IMR-90 (cell line): ENCODE measurements at regions not wholly inside any gene's neighbourhood (a gene's known extent, or its start where the extent isn't known, plus 50 kb on each side); places are given as distances from the start of the nearest gene placed in this dataset.
A peak's percentile ranks its signal among the peaks of the same experiment; 100 is the strongest.

ENCODE experiments used
- ATAC-seq: fragments of 200-7000 bp; cut with Tn5 transposase; 2 replicates; pipeline ENCODE4 v1.9.1; 2020; ENCODE audit warnings: low read depth, mild to moderate bottlenecking, moderate library complexity
- BruUV-seq: library from RNA; stranded (reverse); fragments of 400-500 nt; replicated peaks from 2 replicates; lab custom pipeline; 2021; lab: Mats Ljungman, UMichigan
- CTCF ChIA-PET: fragments of 300-600 bp; formaldehyde crosslinking; extraction: SDS; loops from one replicate; lab custom pipeline; 2021; ENCODE audit warnings: antibody characterized with exemption; lab: Yijun Ruan, JAX
- POLR2A ChIA-PET: fragments of 300-600 bp; sonication (Branson Sonifier 250); formaldehyde crosslinking; loops from one replicate; lab custom pipeline; 2022; ENCODE audit warnings: antibody characterized with exemption; ENCODE audit not compliant: unreplicated experiment; lab: Charles Lee
- DNase-seq: peaks from one replicate; pipeline ENCODE4 v3.0.0; 2013
- H2AFZ ChIP-seq: replicated peaks from 2 replicates; pipeline ENCODE3; 2013; ENCODE audit warnings: low read length, mild to moderate bottlenecking; ENCODE audit not compliant: poor library complexity
- H2AK5ac ChIP-seq: 2 replicates; pipeline ENCODE4 v1.6.1; 2013; ENCODE audit warnings: low read depth, low read length, inconsistent platforms
- H2AK9ac ChIP-seq: replicated peaks from 2 replicates; pipeline ENCODE3; 2013; ENCODE audit warnings: mild to moderate bottlenecking, low read depth, low read length, moderate library complexity; ENCODE audit not compliant: poor library complexity
- H2BK120ac ChIP-seq: 2 replicates; pipeline ENCODE4 v1.6.1; 2013; ENCODE audit warnings: low read depth, low read length, inconsistent platforms
- H2BK15ac ChIP-seq: 3 replicates; pipeline ENCODE4 v1.6.1; 2013; ENCODE audit warnings: low read depth, low read length, inconsistent platforms
- H2BK20ac ChIP-seq: 2 replicates; pipeline ENCODE4 v1.6.1; 2013; ENCODE audit warnings: low read depth, mild to moderate bottlenecking, inconsistent platforms, low read length, moderate library complexity
- H2BK5ac ChIP-seq: 2 replicates; pipeline ENCODE4 v1.6.1; 2013; ENCODE audit warnings: mild to moderate bottlenecking, low read depth, low read length, inconsistent platforms; ENCODE audit not compliant: poor library complexity, severe bottlenecking
- H3K14ac ChIP-seq: replicated peaks from 2 replicates; pipeline ENCODE4 v1.6.1; 2013; ENCODE audit warnings: low read depth, low read length, inconsistent platforms
- H3K18ac ChIP-seq: 2 replicates; pipeline ENCODE4 v1.6.1; 2013; ENCODE audit warnings: low read depth, low read length, control low read depth
- H3K23ac ChIP-seq: 2 replicates; pipeline ENCODE4 v1.6.1; 2013; ENCODE audit warnings: low read depth, low read length, inconsistent platforms
- H3K27ac ChIP-seq: 2 replicates; pipeline ENCODE4 v1.5.1; 2013; ENCODE audit warnings: mild to moderate bottlenecking, control low read depth, low read length; ENCODE audit not compliant: insufficient read depth
- H3K27me3 ChIP-seq: 2 replicates; pipeline ENCODE4 v1.6.1; 2013; ENCODE audit warnings: low read length; ENCODE audit not compliant: control insufficient read depth, insufficient read depth
- H3K36me3 ChIP-seq: 2 replicates; pipeline ENCODE4 v1.6.1; 2013; ENCODE audit warnings: low read length, mixed read lengths; ENCODE audit not compliant: control insufficient read depth, insufficient read depth
- H3K4ac ChIP-seq: 2 replicates; pipeline ENCODE4 v1.6.1; 2013; ENCODE audit warnings: low read depth, low read length, inconsistent platforms
- H3K4me1 ChIP-seq: 2 replicates; pipeline ENCODE4 v1.6.1; 2013; ENCODE audit warnings: low read length, mixed read lengths; ENCODE audit not compliant: control insufficient read depth, insufficient read depth
- H3K4me2 ChIP-seq: 2 replicates; pipeline ENCODE4 v1.6.1; 2013; ENCODE audit warnings: low read depth, mild to moderate bottlenecking, control low read depth, low read length, moderate library complexity
- H3K4me3 ChIP-seq: 2 replicates; pipeline ENCODE4 v1.5.1; 2013; ENCODE audit warnings: low read depth, mild to moderate bottlenecking, control low read depth, low read length, moderate library complexity; ENCODE audit not compliant: insufficient read depth
- H3K56ac ChIP-seq: 2 replicates; pipeline ENCODE4 v1.6.1; 2013; ENCODE audit warnings: low read length, inconsistent platforms; ENCODE audit not compliant: insufficient read depth; ENCODE audit errors: extremely low read depth
- H3K79me1 ChIP-seq, 2 experiments: 2 replicates each; pipeline ENCODE4 v1.6.1; 2013; ENCODE audit warnings: low read length in 2 of 2, inconsistent platforms in 1 of 2, low read depth in 1 of 2
- H3K9ac ChIP-seq: 2 replicates; pipeline ENCODE4 v1.6.1; 2013; ENCODE audit warnings: low read depth, low read length, control low read depth
- H3K9me1 ChIP-seq: 2 replicates; pipeline ENCODE4 v1.6.1; 2013; ENCODE audit warnings: low read length, inconsistent platforms; ENCODE audit not compliant: insufficient read depth
- H3K9me3 ChIP-seq: 2 replicates; pipeline ENCODE4 v1.6.1; 2013; ENCODE audit warnings: low read length; ENCODE audit not compliant: control insufficient read depth, insufficient read depth
- H4K20me1 ChIP-seq: 2 replicates; pipeline ENCODE4 v1.6.1; 2013; ENCODE audit warnings: low read length, inconsistent platforms; ENCODE audit not compliant: insufficient read depth
- H4K5ac ChIP-seq: 2 replicates; pipeline ENCODE4 v1.6.1; 2013; ENCODE audit warnings: mild to moderate bottlenecking, low read depth, low read length, control low read depth
- H4K8ac ChIP-seq, 2 experiments: 2 replicates each; pipeline ENCODE4 v1.6.1; 2013; ENCODE audit warnings: low read depth in 2 of 2, low read length in 2 of 2, control low read depth in 1 of 2, inconsistent platforms in 1 of 2
- H4K91ac ChIP-seq: 2 replicates; pipeline ENCODE4 v1.6.1; 2013; ENCODE audit warnings: low read depth, low read length, inconsistent platforms; ENCODE audit not compliant: insufficient read depth
- CEBPB ChIP-seq: IDR thresholded peaks from 2 replicates; pipeline ENCODE4 v1.6.1; 2012; ENCODE audit warnings: low read depth, low read length, improper control_type of control experiment
- CTCF ChIP-seq: conservative IDR thresholded peaks from 2 replicates; pipeline ENCODE4 v1.5.1; 2012; ENCODE audit warnings: mild to moderate bottlenecking, low read depth, low read length, improper control_type of control experiment
- ELK1 ChIP-seq: fragments of 150-350 bp; IDR thresholded peaks from 2 replicates; pipeline ENCODE4 v1.6.1; 2016; ENCODE audit warnings: low read depth, mild to moderate bottlenecking, low read length, moderate library complexity, borderline replicate concordance
- FOS ChIP-seq: fragments of 150-350 bp; IDR thresholded peaks from 2 replicates; pipeline ENCODE4 v1.6.1; 2016; ENCODE audit warnings: low read depth, low read length
- MXI1 ChIP-seq: IDR thresholded peaks from 2 replicates; pipeline ENCODE4 v1.6.1; 2012; ENCODE audit warnings: low read depth, mild to moderate bottlenecking, low read length, moderate library complexity, borderline replicate concordance
- NFE2L2 ChIP-seq: fragments of 150-350 bp; IDR thresholded peaks from 2 replicates; pipeline ENCODE4 v1.6.1; 2016; ENCODE audit warnings: low read depth, mild to moderate bottlenecking, low read length
- RAD21 ChIP-seq: IDR thresholded peaks from 2 replicates; pipeline ENCODE4 v1.6.1; 2012; ENCODE audit warnings: low read length, improper control_type of control experiment
- RCOR1 ChIP-seq: IDR thresholded peaks from 2 replicates; pipeline ENCODE4 v1.6.1; 2012; ENCODE audit warnings: mild to moderate bottlenecking, low read length, improper control_type of control experiment; ENCODE audit not compliant: insufficient replicate concordance
- WGBS, 2 experiments: methylation state at CpG; one replicate each; pipeline versions ENCODE4 v1.1.5 to v1.1.7; 2013; ENCODE audit warnings: missing lambda C conversion rate in 2 of 2; ENCODE audit not compliant: insufficient read length in 1 of 2; ENCODE audit errors: extremely low coverage in 2 of 2; 5-methylcytosine and 5-hydroxymethylcytosine counted together
- dilution Hi-C: fragments of 300-500 bp; cut with HindIII; formaldehyde crosslinking; loops from one replicate; pipeline ENCODE4 v1.14.3; 2018; ENCODE audit warnings: low sequenced_read_pairs; ENCODE audit not compliant: unreplicated experiment
- in situ Hi-C: fragments of 300-500 bp; cut with MboI; formaldehyde crosslinking; loops from 3 replicates; pipeline ENCODE4 v1.14.3; 2019; ENCODE audit warnings: low sequenced_read_pairs, inconsistent platforms, mixed read lengths
- intact Hi-C: fragments of 100-400 bp; cut with micrococcal nuclease; formaldehyde crosslinking; loops from 2 replicates; pipeline ENCODE4 v1.10.0; 2022

GRCh38 chr14:61174441-61174891, 106.7 kb downstream of the TMEM30B start:
- no peak overlapping the region for H3K4me2 ChIP-seq
- H4K91ac ChIP-seq = peak overlapping the region; percentile 83
- peak overlapping the region; percentile 3; the same call in 1 of the 2 replicates for H3K9ac ChIP-seq
- peak overlapping the region; percentile 95 for H3K14ac ChIP-seq
- peak overlapping the region; percentile 99 for H2BK20ac ChIP-seq
- H2AK9ac ChIP-seq = peak overlapping the region; percentile 30
- dilution Hi-C loops (no loop called here), in situ Hi-C loops (no loop called here), intact Hi-C loops (no loop called here)
- H3K36me3 ChIP-seq = no peaks in the 10 kb centered on the region
- no peaks in the 10 kb centered on the region for H4K20me1 ChIP-seq
- ChIA-PET CTCF (interaction anchor here (0.6 kb wide), 1 partner anchor 25 kb away, joined by 3 read pairs; no protein-coding TSS in a partner anchor), POLR2A (no interaction called here)
- H2BK5ac ChIP-seq = peak overlapping the region; percentile 71
- no peaks in the 10 kb centered on the region for H3K27me3 ChIP-seq
- peak overlapping the region; percentile 94 for H2BK15ac ChIP-seq
- no TSS peak for BruUV-seq
- H3K23ac ChIP-seq = peak overlapping the region; percentile 50; the same call in 1 of the 2 replicates
- H2AK5ac ChIP-seq = peak overlapping the region; percentile 94
- H3K9me3 ChIP-seq = peaks cover 7% of the 10 kb centered on the region; the same call in 1 of the 2 replicates
- no peak overlapping the region for H3K4me3 ChIP-seq
- H3K79me1 ChIP-seq = peaks cover 0 to 12% of the 10 kb centered on the region in 2 experiments; a peak in 2 of 4 replicates
- peak overlapping the region; percentile 94 for H3K18ac ChIP-seq
- H4K8ac ChIP-seq = peak overlapping the region; percentile 31 to 86
- H3K56ac ChIP-seq = 0 out of 2 replicates have a peak overlapping the region, but pooled peaks have one; percentile 25
- H3K4me1 ChIP-seq = peaks cover 30% of the 10 kb centered on the region
- DNase-seq (no peak), ATAC-seq (no peak)
- H3K4ac ChIP-seq = peak overlapping the region; percentile 86
- no peak overlapping the region for H2AFZ ChIP-seq
- H3K27ac ChIP-seq = peak overlapping the region; percentile 30; the same call in 1 of the 2 replicates
- peak overlapping the region; percentile 97 for H2BK120ac ChIP-seq
- no CpG with 5 or more reads among the region's 6 CpGs for WGBS, 2 experiments
- peaks cover 19% of the 10 kb centered on the region for H3K9me1 ChIP-seq
- TF ChIP-seq NFE2L2 = no peak
- no peak for TF ChIP-seq RCOR1
- no peak for TF ChIP-seq MXI1
- TF ChIP-seq CEBPB = no peak
- no peak for TF ChIP-seq ELK1
- no peak for TF ChIP-seq FOS
- TF ChIP-seq RAD21 = no peak
- TF ChIP-seq CTCF = no peak
- peak overlapping the region; percentile 66 for H4K5ac ChIP-seq
